HEK293T (cell line): ENCODE measurements at regions not wholly inside any gene's neighbourhood (a gene's known extent, or its start where the extent isn't known, plus 50 kb on each side); places are given as distances from the start of the nearest gene placed in this dataset.

Source experiments
- FOXM1 ChIP-seq: fragments of 450-650 bp; IDR thresholded peaks from 2 replicates; pipeline ENCODE4 v1.6.1; 2017; ENCODE audit warnings: mild to moderate bottlenecking, borderline replicate concordance
- LEF1 ChIP-seq: fragments of 450-650 bp; IDR thresholded peaks from 2 replicates; pipeline ENCODE4 v1.6.1; 2017; ENCODE audit warnings: mild to moderate bottlenecking, borderline replicate concordance
- SP1 ChIP-seq: fragments of 450-650 bp; IDR thresholded peaks from 2 replicates; pipeline ENCODE4 v1.6.1; 2017
- SUZ12 ChIP-seq: fragments of 450-650 bp; IDR thresholded peaks from 2 replicates; pipeline ENCODE4 v1.6.1; 2016; ENCODE audit warnings: mild to moderate bottlenecking
- TARDBP ChIP-seq: fragments of 450-650 bp; IDR thresholded peaks from 2 replicates; pipeline ENCODE4 v1.6.1; 2016

DNA sequence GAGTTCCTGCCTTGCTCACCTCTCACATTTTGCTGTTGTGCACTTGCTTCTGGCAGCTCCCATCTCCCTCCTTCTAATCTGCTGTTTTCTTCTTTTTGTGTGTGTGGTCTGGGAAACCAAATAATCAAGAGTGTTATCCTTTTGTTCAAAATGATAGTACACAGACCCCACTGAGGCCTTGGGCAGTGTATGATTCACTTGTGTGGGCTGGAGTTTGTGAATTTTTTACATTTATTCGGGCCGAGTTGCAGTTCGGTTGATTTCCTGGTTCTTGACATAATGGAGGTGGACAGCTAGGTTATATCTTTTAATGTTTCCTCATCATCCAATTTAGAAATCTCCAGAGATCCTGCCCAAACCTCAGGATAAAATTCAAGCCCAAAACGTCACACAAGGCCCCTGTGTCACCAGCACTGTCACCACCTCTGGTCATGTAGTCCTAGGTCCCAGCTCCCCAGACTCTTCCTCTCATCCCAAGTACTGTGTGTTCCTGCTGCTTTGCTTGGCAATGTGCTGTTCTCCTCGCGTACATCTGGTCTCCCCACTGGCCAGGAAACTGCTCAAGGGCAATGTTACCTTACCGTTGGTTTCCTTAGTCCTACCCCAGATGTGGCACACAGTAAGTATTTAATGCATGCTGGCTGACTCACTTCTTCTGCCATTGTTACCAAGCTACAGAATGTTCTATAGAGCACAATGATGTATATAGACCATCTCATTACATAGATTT lies 55.7 kb upstream of the PHACTR2 start:
- TF ChIP-seq SP1 (no peak), TARDBP (no peak), FOXM1 (no peak), SUZ12 (no peak), LEF1 (no peak)
